CD4-positive, CD25-positive, alpha-beta regulatory T cell (primary cell): ENCODE measurements at regions not wholly inside any gene's neighbourhood (a gene's known extent, or its start where the extent isn't known, plus 50 kb on each side); places are given as distances from the start of the nearest gene placed in this dataset.

ENCODE experiments used
- ATAC-seq, 2 donors: fragments of 150-1000 bp; cut with Tn5 transposase; one replicate each; pipeline ENCODE4 v1.10.0; 2021; ENCODE audit warnings: low read depth in 2 of 2, moderate number of reproducible peaks in 2 of 2, moderate library complexity in 1 of 2
- DNase-seq, 3 donors: peaks; one replicate each; pipeline versions ENCODE4 v3.0.0 to v3.0.0-alpha.2; 2012 to 2022; ENCODE audit warnings: mixed read lengths in 1 of 3
- H3K27ac ChIP-seq: one replicate; pipeline ENCODE4 v1.7.0; 2013; ENCODE audit warnings: mild to moderate bottlenecking, low read length; ENCODE audit not compliant: insufficient read depth, poor library complexity, severe bottlenecking
- H3K27me3 ChIP-seq: one replicate; pipeline ENCODE4 v1.7.0; 2013; ENCODE audit warnings: low read length; ENCODE audit not compliant: control insufficient read depth, insufficient read depth
- H3K36me3 ChIP-seq: one replicate; pipeline ENCODE4 v1.7.0; 2013; ENCODE audit warnings: mild to moderate bottlenecking, low read length, moderate library complexity; ENCODE audit not compliant: control insufficient read depth, insufficient read depth
- H3K4me1 ChIP-seq: 2 replicates; pipeline ENCODE4 v1.7.0; 2013; ENCODE audit warnings: mild to moderate bottlenecking, low read length; ENCODE audit not compliant: insufficient read depth, control insufficient read depth, poor library complexity, severe bottlenecking
- H3K4me3 ChIP-seq: one replicate; pipeline ENCODE4 v1.7.0; 2013; ENCODE audit warnings: low read depth, mild to moderate bottlenecking, low read length, moderate library complexity
- H3K9me3 ChIP-seq, 2 experiments: 1 replicate in 1 of 2; 2 replicates in 1 of 2; pipeline ENCODE4 v1.7.0; 2013; ENCODE audit warnings: low read length in 2 of 2, mild to moderate bottlenecking in 1 of 2, moderate library complexity in 1 of 2; ENCODE audit not compliant: control insufficient read depth in 2 of 2
- H3K27ac Mint-ChIP-seq, 3 donors: one replicate each; pipeline ENCODE4 v1.8.0; 2020 to 2022; ENCODE audit warnings: mild to moderate bottlenecking in 3 of 3, mixed read lengths in 3 of 3, moderate library complexity in 2 of 3
- H3K27me3 Mint-ChIP-seq: one replicate; pipeline ENCODE4 v1.8.0; 2022; ENCODE audit warnings: mild to moderate bottlenecking, mixed read lengths
- H3K36me3 Mint-ChIP-seq: one replicate; pipeline ENCODE4 v1.8.0; 2020; ENCODE audit warnings: mixed read lengths
- H3K4me1 Mint-ChIP-seq, 4 donors: one replicate each; pipeline ENCODE4 v1.8.0; 2020 to 2022; ENCODE audit warnings: mixed read lengths in 4 of 4, mild to moderate bottlenecking in 1 of 4
- H3K4me3 Mint-ChIP-seq, 4 donors: one replicate each; pipeline ENCODE4 v1.8.0; 2020 to 2022; ENCODE audit warnings: mild to moderate bottlenecking in 4 of 4, mixed read lengths in 4 of 4, moderate library complexity in 3 of 4
- H3K9me3 Mint-ChIP-seq, 7 donors: one replicate each; pipeline ENCODE4 v1.8.0; 2020 to 2022; ENCODE audit warnings: mixed read lengths in 7 of 7, mild to moderate bottlenecking in 3 of 7, moderate library complexity in 2 of 7

GRCh38 chr11:10908215-10908951 is 50.5 kb upstream of the ZBED5 start:
- no peak overlapping the region for H3K4me3 ChIP-seq
- no peaks in the 10 kb centered on the region for H3K4me1 ChIP-seq
- ATAC-seq = no peak
- Mint-ChIP-seq H3K4me1 (no peaks in the 10 kb centered on the region), H3K27ac (peak overlapping the region in 1 of 3 donors; percentile 61), H3K9me3 (no peaks in the 10 kb centered on the region), H3K36me3 (peaks cover 5% of the 10 kb centered on the region), H3K27me3 (peaks cover 26% of the 10 kb centered on the region), H3K4me3 (no peak overlapping the region)
- no peaks in the 10 kb centered on the region for H3K36me3 ChIP-seq
- no peak for DNase-seq
- H3K27me3 ChIP-seq = no peaks in the 10 kb centered on the region
- H3K9me3 ChIP-seq = no peaks in the 10 kb centered on the region
- no peak overlapping the region for H3K27ac ChIP-seq
